ENCODE measurements at regions not wholly inside any gene's neighbourhood (a gene's known extent, or its start where the extent isn't known, plus 50 kb on each side); places are given as distances from the start of the nearest gene placed in this dataset.

DNA sequence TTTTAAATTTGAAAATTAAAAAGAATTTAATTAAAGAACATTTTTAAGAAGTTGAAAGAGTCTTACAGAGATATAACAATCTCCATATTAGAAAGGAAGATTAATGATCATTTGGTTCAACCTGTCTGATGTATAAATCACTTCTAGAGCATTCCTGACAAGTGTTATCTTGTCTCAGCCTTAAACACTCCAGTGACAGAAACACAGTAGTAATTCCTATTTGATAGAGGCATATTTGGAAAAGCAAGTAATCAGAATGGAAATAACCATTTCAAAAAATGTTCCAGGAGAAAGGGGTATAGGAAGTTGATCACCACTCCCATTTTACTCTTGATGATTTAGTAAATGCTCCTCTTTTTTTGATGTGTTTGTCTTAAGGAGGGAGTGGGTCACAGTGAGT is 213.1 kb upstream of the FAM3C start:
- ATAC-seq (no peak), DNase-seq (ENCODE audit: low read depth, low spot score) (no peak)
- Histone ChIP-seq H3K4me1 (ENCODE audit: control insufficient read depth, insufficient read depth, low read length) (no peaks in the 10 kb centered on the region), H3K9me3 (ENCODE audit: control insufficient read depth, insufficient read depth, low read depth, low read length) (no peaks in the 10 kb centered on the region), H3K27ac (ENCODE audit: low read length) (no peak overlapping the region), H3K36me3 (ENCODE audit: control insufficient read depth, insufficient read depth, low read length) (no peaks in the 10 kb centered on the region), H3K4me3 (ENCODE audit: low read depth in 2 of 2, low read length in 2 of 2) (no peak overlapping the region), H3K27me3 (ENCODE audit: control insufficient read depth, insufficient read depth, low read length) (no peaks in the 10 kb centered on the region; the same call in 1 of the 2 replicates)
- in situ Hi-C loops (cut with HindIII; ENCODE audit: low pct_unique_long_range_greater_than_20kb, low sequenced_read_pairs) (no loop called here), intact Hi-C loops (cut with micrococcal nuclease; ENCODE audit: unreplicated experiment) (no loop called here)
- TF ChIP-seq SIN3A (IDR thresholded peaks at IDR 0.05; ENCODE audit: borderline replicate concordance, insufficient read depth, low read depth, low read length) (no peak), POLR2AphosphoS5 (IDR thresholded peaks at IDR 0.05; ENCODE audit: low read depth, low read length) (no peak), TCF7L2 (IDR thresholded peaks at IDR 0.05; ENCODE audit: low read depth, low read length) (no peak), REST (IDR thresholded peaks at IDR 0.05; ENCODE audit: insufficient read depth in 1 of 2, low read depth in 2 of 2, low read length in 1 of 2) (no peak), CTCF (IDR thresholded peaks at IDR 0.05) (no peak)
- POLR2A ChIA-PET: no interaction called here
- no TSS peak for BruUV-seq (replicated peaks)
- CTCF ChIA-PET: no interaction called here

DNA sequence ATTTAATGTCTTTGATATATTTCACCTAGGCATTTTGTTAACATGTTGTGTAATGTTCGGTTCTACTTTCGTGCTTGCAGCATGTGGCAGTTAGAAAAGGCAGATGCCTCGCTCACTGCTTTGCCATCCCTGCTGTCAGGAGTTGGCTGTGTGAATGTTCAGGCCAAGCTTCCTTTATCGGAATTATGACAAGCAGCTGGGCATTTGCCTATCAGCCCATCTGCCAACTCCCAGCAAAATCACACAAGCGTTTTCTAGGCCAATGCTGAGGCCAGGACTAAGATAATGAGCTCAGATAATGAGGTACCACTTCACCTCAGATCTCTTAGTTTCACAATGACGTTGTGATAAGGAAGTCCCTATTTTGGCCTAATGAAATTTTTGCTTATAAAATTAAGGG is 212.7 kb upstream of the FAM3C start:
- CTCF ChIA-PET: interaction anchor here (0.6 kb wide), 1 partner anchor 51 kb away, joined by 4 read pairs; no protein-coding TSS in a partner anchor

More for the DNA sequence above, 212.7 kb upstream of the FAM3C start:
- POLR2A ChIA-PET: interaction anchor here (0.6 kb wide), 1 partner anchor 176 kb away, joined by 7 read pairs; no protein-coding TSS in a partner anchor
- ATAC-seq (no peak), DNase-seq (ENCODE audit: low read depth, low spot score) (no peak)
- no peaks in the 10 kb centered on the region for H3K36me3 ChIP-seq (ENCODE audit: control insufficient read depth, insufficient read depth, low read length)
- TF ChIP-seq POLR2AphosphoS5 (IDR thresholded peaks at IDR 0.05; ENCODE audit: low read depth, low read length) (no peak), CTCF (IDR thresholded peaks at IDR 0.05) (no peak), TCF7L2 (IDR thresholded peaks at IDR 0.05; ENCODE audit: low read depth, low read length) (no peak), SIN3A (IDR thresholded peaks at IDR 0.05; ENCODE audit: borderline replicate concordance, insufficient read depth, low read depth, low read length) (no peak), REST (IDR thresholded peaks at IDR 0.05; ENCODE audit: insufficient read depth in 1 of 2, low read depth in 2 of 2, low read length in 1 of 2) (no peak)
- no peaks in the 10 kb centered on the region for H3K9me3 ChIP-seq (ENCODE audit: control insufficient read depth, insufficient read depth, low read depth, low read length)
- intact Hi-C loops (cut with micrococcal nuclease; ENCODE audit: unreplicated experiment): no loop called here
- no peak overlapping the region for H3K4me3 ChIP-seq (ENCODE audit: low read depth in 2 of 2, low read length in 2 of 2)
- H3K27ac ChIP-seq (ENCODE audit: low read length): no peak overlapping the region
- H3K27me3 ChIP-seq (ENCODE audit: control insufficient read depth, insufficient read depth, low read length): no peaks in the 10 kb centered on the region; the same call in 1 of the 2 replicates
- BruUV-seq (replicated peaks): no TSS peak
- H3K4me1 ChIP-seq (ENCODE audit: control insufficient read depth, insufficient read depth, low read length): no peaks in the 10 kb centered on the region
- in situ Hi-C loops (cut with HindIII; ENCODE audit: low pct_unique_long_range_greater_than_20kb, low sequenced_read_pairs): no loop called here
